ENCODE measurements at regions not wholly inside any gene's neighbourhood (a gene's known extent, or its start where the extent isn't known, plus 50 kb on each side); places are given as distances from the start of the nearest gene placed in this dataset.

DNA sequence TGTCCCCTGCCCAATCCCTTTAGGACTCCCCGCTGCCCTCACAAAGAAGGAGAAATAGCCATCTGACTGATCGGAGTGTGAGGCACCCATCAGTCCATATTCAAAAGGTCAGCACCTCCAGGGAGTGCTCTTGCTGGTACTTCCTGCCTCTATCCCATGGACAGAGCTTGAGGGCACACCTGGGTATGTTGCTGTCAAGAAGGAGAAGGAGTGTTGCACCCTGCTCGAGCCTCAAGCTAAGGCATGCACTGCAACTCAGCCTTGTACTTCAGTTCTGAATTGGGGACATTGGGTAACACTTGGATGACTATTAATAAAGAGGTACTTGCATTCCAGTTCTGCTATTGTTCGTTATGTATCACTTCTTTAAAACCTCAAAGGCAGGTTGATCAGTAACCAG lies 190.3 kb upstream of the ZC3H12A start:
- TF ChIP-seq, protein P1, sequence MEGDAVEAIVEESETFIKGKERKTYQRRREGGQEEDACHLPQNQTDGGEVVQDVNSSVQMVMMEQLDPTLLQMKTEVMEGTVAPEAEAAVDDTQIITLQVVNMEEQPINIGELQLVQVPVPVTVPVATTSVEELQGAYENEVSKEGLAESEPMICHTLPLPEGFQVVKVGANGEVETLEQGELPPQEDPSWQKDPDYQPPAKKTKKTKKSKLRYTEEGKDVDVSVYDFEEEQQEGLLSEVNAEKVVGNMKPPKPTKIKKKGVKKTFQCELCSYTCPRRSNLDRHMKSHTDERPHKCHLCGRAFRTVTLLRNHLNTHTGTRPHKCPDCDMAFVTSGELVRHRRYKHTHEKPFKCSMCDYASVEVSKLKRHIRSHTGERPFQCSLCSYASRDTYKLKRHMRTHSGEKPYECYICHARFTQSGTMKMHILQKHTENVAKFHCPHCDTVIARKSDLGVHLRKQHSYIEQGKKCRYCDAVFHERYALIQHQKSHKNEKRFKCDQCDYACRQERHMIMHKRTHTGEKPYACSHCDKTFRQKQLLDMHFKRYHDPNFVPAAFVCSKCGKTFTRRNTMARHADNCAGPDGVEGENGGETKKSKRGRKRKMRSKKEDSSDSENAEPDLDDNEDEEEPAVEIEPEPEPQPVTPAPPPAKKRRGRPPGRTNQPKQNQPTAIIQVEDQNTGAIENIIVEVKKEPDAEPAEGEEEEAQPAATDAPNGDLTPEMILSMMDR (IDR thresholded peaks at IDR 0.05): no peak
- TF ChIP-seq POLR2A (IDR thresholded peaks at IDR 0.05): no peak

Measured in body of pancreas (tissue), 4 donors.